ENCODE measurements at regions not wholly inside any gene's neighbourhood (a gene's known extent, or its start where the extent isn't known, plus 50 kb on each side); places are given as distances from the start of the nearest gene placed in this dataset.

DNA sequence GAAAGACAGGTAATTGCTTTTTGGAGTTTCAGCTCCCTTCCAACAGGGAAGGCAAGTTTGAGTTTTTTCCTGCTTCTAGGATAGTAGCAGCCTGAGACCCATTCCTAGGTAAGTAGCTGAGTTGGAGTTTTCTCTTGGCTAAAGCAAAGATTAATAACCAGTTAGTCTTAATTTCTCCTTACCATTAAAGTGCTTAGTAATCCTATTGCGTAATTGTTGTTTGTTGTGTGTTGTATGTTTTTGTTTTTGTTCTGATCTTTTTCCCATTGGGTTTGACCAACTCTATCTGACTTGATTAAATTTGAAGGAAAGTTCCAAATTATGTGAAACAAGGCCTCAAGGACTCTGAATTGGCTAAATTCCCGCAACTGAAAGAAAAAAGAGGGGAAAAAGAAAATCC, 83.5 kb downstream of the TBX22 start:
- TF ChIP-seq CTCF (IDR thresholded peaks at IDR 0.05; ENCODE audit: insufficient read depth, low read length, poor library complexity, severe bottlenecking): no peak
- no peak for DNase-seq (ENCODE audit: low read depth)

DNA sequence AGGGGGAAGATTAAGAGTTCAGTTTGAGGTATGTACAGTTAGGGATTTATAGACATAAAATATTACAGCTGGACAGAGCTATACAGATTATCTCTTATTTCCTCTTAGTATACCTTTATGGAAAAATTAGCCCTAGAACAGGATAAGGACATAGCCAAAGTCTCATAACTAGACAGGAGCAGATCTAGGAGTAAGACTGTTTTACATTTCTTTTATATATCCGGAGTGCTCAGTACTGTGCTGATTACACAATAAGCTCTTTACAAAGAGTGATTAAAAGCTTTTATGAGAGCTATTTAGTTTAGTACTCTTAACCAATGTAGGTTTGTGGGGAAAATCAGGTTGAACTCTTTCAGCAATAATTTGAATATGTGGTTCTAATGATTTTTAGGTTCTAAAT, 105.8 kb downstream of the TBX22 start:
- H3K27me3 ChIP-seq (ENCODE audit: control insufficient read depth, insufficient read depth, low read length): no peaks in the 10 kb centered on the region
- H3K36me3 ChIP-seq (ENCODE audit: control insufficient read depth, insufficient read depth, low read length): no peaks in the 10 kb centered on the region
- no peak overlapping the region for H3K4me3 ChIP-seq (ENCODE audit: low read depth, low read length)
- DNase-seq (ENCODE audit: low read depth): no peak
- no peak for TF ChIP-seq CTCF (IDR thresholded peaks at IDR 0.05; ENCODE audit: insufficient read depth, low read length, poor library complexity, severe bottlenecking)

More for the DNA sequence above, 83.5 kb downstream of the TBX22 start:
- H3K4me3 ChIP-seq (ENCODE audit: low read depth, low read length): no peak overlapping the region
- no peaks in the 10 kb centered on the region for H3K36me3 ChIP-seq (ENCODE audit: control insufficient read depth, insufficient read depth, low read length)
- H3K27me3 ChIP-seq (ENCODE audit: control insufficient read depth, insufficient read depth, low read length): no peaks in the 10 kb centered on the region

- Histone ChIP-seq H3K4me3 (ENCODE audit: low read depth, low read length) (no peak overlapping the region), H3K36me3 (ENCODE audit: control insufficient read depth, insufficient read depth, low read length) (no peaks in the 10 kb centered on the region), H3K27me3 (ENCODE audit: control insufficient read depth, insufficient read depth, low read length) (no peaks in the 10 kb centered on the region)
- no peak for TF ChIP-seq CTCF (IDR thresholded peaks at IDR 0.05; ENCODE audit: insufficient read depth, low read length, poor library complexity, severe bottlenecking)
- DNase-seq (ENCODE audit: low read depth): no peak
Measured at GRCh38 chrX:80138938-80139337, 124.4 kb downstream of the TBX22 start.

DNA sequence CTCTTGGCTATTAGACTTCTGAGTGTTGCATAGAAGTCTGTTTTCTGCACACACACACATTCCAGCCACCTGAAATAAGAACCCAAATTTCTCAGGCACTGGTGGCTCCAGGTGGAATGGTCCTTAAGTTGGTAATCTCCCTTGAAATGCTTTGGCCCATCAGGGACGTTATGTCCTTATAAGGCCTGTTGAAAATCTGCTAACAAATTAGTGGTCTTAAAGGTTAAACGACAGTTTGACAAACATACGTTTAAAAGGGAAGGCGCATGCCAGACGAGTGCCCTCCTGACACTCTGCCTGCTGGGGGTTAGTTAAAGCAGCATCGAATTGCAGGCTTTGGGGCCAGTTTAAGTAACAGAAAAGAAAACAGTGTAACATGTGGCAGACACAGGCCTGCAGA, 125.0 kb downstream of the TBX22 start:
- H3K36me3 ChIP-seq (ENCODE audit: control insufficient read depth, insufficient read depth, low read length): no peaks in the 10 kb centered on the region
- no peak for TF ChIP-seq CTCF (IDR thresholded peaks at IDR 0.05; ENCODE audit: insufficient read depth, low read length, poor library complexity, severe bottlenecking)
- H3K27me3 ChIP-seq (ENCODE audit: control insufficient read depth, insufficient read depth, low read length): no peaks in the 10 kb centered on the region
- no peak for DNase-seq (ENCODE audit: low read depth)
- H3K4me3 ChIP-seq (ENCODE audit: low read depth, low read length): no peak overlapping the region

- no peak for TF ChIP-seq CTCF (IDR thresholded peaks at IDR 0.05; ENCODE audit: insufficient read depth, low read length, poor library complexity, severe bottlenecking)
Measured at GRCh38 chrX:80170581-80170980, 156.0 kb downstream of the TBX22 start.

DNA sequence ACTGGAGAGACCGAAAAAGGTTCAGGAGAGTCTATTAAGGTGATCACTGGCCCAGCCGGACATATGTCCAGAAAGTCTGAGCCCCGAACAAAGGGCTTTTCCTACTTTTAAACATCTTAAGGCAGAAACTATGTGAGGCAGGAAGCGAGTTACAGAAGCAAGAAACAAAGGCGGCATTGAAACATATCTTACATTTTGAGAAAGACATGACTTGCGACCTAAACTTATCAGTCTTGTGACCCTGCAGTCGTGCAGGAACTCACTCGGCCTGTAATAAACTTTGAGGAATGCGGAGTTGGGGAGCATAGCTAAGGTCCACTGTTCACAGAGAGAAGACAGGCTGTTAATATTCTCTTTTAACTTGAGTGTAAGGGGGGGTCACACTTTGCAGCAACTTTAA, 158.7 kb downstream of the TBX22 start:
- TF ChIP-seq CTCF (IDR thresholded peaks at IDR 0.05; ENCODE audit: insufficient read depth, low read length, poor library complexity, severe bottlenecking): no peak
- Histone ChIP-seq H3K4me3 (ENCODE audit: low read depth, low read length) (no peak overlapping the region), H3K27me3 (ENCODE audit: control insufficient read depth, insufficient read depth, low read length) (no peaks in the 10 kb centered on the region), H3K36me3 (ENCODE audit: control insufficient read depth, insufficient read depth, low read length) (no peaks in the 10 kb centered on the region)
- DNase-seq (ENCODE audit: low read depth): no peak

More at GRCh38 chrX:80170581-80170980, 156.0 kb downstream of the TBX22 start:
- Histone ChIP-seq H3K27me3 (ENCODE audit: control insufficient read depth, insufficient read depth, low read length) (no peaks in the 10 kb centered on the region), H3K4me3 (ENCODE audit: low read depth, low read length) (no peak overlapping the region), H3K36me3 (ENCODE audit: control insufficient read depth, insufficient read depth, low read length) (no peaks in the 10 kb centered on the region)
- DNase-seq (ENCODE audit: low read depth): no peak

All from kidney epithelial cell (primary cell).